ENCODE measurements at regions not wholly inside any gene's neighbourhood (a gene's known extent, or its start where the extent isn't known, plus 50 kb on each side); places are given as distances from the start of the nearest gene placed in this dataset.

DNA sequence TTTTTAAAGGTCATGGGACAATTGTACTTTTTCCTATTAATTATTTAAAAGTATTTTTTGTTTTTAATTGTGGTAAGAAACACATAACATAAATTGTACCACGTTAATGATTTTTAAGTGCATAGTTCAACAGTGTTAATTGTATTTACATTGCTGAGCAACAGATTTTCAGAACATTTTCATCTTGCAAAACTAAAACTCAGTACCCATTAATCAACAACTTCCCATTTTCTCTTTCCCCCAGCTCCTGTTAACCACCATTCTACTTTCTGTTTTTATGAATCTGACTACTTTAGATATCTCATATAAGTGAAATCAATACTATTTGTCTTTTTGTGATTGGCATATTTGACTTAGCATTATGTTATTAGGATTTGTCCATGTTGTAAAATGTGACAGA is 483.9 kb upstream of the ZNF804A start (continued):
- TF ChIP-seq, protein P1, sequence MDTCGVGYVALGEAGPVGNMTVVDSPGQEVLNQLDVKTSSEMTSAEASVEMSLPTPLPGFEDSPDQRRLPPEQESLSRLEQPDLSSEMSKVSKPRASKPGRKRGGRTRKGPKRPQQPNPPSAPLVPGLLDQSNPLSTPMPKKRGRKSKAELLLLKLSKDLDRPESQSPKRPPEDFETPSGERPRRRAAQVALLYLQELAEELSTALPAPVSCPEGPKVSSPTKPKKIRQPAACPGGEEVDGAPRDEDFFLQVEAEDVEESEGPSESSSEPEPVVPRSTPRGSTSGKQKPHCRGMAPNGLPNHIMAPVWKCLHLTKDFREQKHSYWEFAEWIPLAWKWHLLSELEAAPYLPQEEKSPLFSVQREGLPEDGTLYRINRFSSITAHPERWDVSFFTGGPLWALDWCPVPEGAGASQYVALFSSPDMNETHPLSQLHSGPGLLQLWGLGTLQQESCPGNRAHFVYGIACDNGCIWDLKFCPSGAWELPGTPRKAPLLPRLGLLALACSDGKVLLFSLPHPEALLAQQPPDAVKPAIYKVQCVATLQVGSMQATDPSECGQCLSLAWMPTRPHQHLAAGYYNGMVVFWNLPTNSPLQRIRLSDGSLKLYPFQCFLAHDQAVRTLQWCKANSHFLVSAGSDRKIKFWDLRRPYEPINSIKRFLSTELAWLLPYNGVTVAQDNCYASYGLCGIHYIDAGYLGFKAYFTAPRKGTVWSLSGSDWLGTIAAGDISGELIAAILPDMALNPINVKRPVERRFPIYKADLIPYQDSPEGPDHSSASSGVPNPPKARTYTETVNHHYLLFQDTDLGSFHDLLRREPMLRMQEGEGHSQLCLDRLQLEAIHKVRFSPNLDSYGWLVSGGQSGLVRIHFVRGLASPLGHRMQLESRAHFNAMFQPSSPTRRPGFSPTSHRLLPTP (IDR thresholded peaks at IDR 0.05; ENCODE audit: borderline replicate concordance, extremely low read depth, insufficient read length), result no peak
- TF ChIP-seq FOXA3 (CRISPR knock-in tag; conservative IDR thresholded peaks at IDR 0.05 in 1 of 2, IDR thresholded peaks at IDR 0.05 in 1 of 2) (no peak), ZNF274 (IDR thresholded peaks at IDR 0.05; ENCODE audit: borderline replicate concordance, low read depth, low read length) (no peak), ZNF282 (CRISPR knock-in tag; IDR thresholded peaks at IDR 0.05) (no peak), HMG20A (CRISPR knock-in tag; conservative IDR thresholded peaks at IDR 0.05) (no peak), PML (IDR thresholded peaks at IDR 0.05; ENCODE audit: low read length) (no peak), RFX7 (CRISPR knock-in tag; IDR thresholded peaks at IDR 0.05) (no peak), ZBED1 (IDR thresholded peaks at IDR 0.05) (no peak)
- TF ChIP-seq, protein P2, sequence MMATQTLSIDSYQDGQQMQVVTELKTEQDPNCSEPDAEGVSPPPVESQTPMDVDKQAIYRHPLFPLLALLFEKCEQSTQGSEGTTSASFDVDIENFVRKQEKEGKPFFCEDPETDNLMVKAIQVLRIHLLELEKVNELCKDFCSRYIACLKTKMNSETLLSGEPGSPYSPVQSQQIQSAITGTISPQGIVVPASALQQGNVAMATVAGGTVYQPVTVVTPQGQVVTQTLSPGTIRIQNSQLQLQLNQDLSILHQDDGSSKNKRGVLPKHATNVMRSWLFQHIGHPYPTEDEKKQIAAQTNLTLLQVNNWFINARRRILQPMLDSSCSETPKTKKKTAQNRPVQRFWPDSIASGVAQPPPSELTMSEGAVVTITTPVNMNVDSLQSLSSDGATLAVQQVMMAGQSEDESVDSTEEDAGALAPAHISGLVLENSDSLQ (IDR thresholded peaks at IDR 0.05), result no peak
